Activated CD4-positive, alpha-beta T cell treated with anti-CD3 and anti-CD28 coated beads, Interleukin-2, Interleukin-4, amounts not matched to agents 100 ng/mL and 50 ng/mL, durations not matched to agents 16 hours and 8 hours (primary cell): ENCODE measurements at regions not wholly inside any gene's neighbourhood (a gene's known extent, or its start where the extent isn't known, plus 50 kb on each side); places are given as distances from the start of the nearest gene placed in this dataset.
"Not testable (repeated sequence)": the region's sequence is repeated elsewhere in the genome, so short reads cannot be mapped to it uniquely, and the experiment has no call there.

Experiments used
- DNase-seq: peaks from one replicate; pipeline ENCODE4 v3.0.0-alpha.2; 2020; ENCODE audit warnings: low spot score

GRCh38 chr16:63129411-63130125, 1093.3 kb upstream of the CDH8 start:
- DNase-seq: no peak

- not testable (repeated sequence) for DNase-seq
These were observed 1083.7 kb upstream of the CDH8 start for GRCh38 chr16:63119905-63120304.

- DNase-seq: no peak
These were observed 1063.8 kb upstream of the CDH8 start for GRCh38 chr16:63100082-63100481.

- DNase-seq: no peak
These were observed 1060.6 kb upstream of the CDH8 start for GRCh38 chr16:63096857-63097256.

GRCh38 chr16:63092736-63093135, 1056.5 kb upstream of the CDH8 start:
- DNase-seq: no peak

- DNase-seq: no peak
These were observed 1045.9 kb upstream of the CDH8 start for GRCh38 chr16:63082101-63082500.

GRCh38 chr16:63080746-63081145, 1044.5 kb upstream of the CDH8 start:
- no peak for DNase-seq

GRCh38 chr16:63069047-63069446, 1032.8 kb upstream of the CDH8 start:
- no peak for DNase-seq

GRCh38 chr16:63067141-63067540, 1030.9 kb upstream of the CDH8 start:
- no peak for DNase-seq

- DNase-seq: no peak
These were observed 1030.3 kb upstream of the CDH8 start for GRCh38 chr16:63066552-63066951.

- DNase-seq: no peak
These were observed 1025.1 kb upstream of the CDH8 start for GRCh38 chr16:63061319-63061718.

- no peak for DNase-seq
These were observed 1023.4 kb upstream of the CDH8 start for GRCh38 chr16:63059676-63060075.

GRCh38 chr16:63057341-63057740, 1021.1 kb upstream of the CDH8 start:
- DNase-seq: no peak

- DNase-seq: no peak
These were observed 1014.2 kb upstream of the CDH8 start for GRCh38 chr16:63050391-63050790.

- DNase-seq: no peak
These were observed 1002.3 kb upstream of the CDH8 start for GRCh38 chr16:63038397-63039106.

- no peak for DNase-seq
These were observed 1001.6 kb upstream of the CDH8 start for GRCh38 chr16:63037761-63038396.

- no peak for DNase-seq
These were observed 982.5 kb upstream of the CDH8 start for GRCh38 chr16:63018581-63019223.

GRCh38 chr16:63008688-63009087, 972.5 kb upstream of the CDH8 start:
- no peak for DNase-seq

- DNase-seq: no peak
These were observed 969.1 kb upstream of the CDH8 start for GRCh38 chr16:63005356-63005755.

- DNase-seq: no peak
These were observed 953.2 kb upstream of the CDH8 start for GRCh38 chr16:62989480-62989879.

GRCh38 chr16:62985722-62986121, 949.5 kb upstream of the CDH8 start:
- DNase-seq: no peak

GRCh38 chr16:62978451-62978850, 942.2 kb upstream of the CDH8 start:
- no peak for DNase-seq

- no peak for DNase-seq
These were observed 941.6 kb upstream of the CDH8 start for GRCh38 chr16:62977876-62978275.
